H1 (cell line): ENCODE measurements at regions not wholly inside any gene's neighbourhood (a gene's known extent, or its start where the extent isn't known, plus 50 kb on each side); places are given as distances from the start of the nearest gene placed in this dataset.

Experiments
- CTCF ChIA-PET: fragments of 300-600 bp; sonication (Branson Sonifier 250); formaldehyde crosslinking; loops from one replicate; lab custom pipeline; 2021; ENCODE audit not compliant: partially characterized antibody; lab: Charles Lee
- POLR2A ChIA-PET: fragments of 300-600 bp; sonication (Branson Sonifier 250); formaldehyde crosslinking; loops from one replicate; lab custom pipeline; 2021; ENCODE audit warnings: inconsistent platforms; ENCODE audit not compliant: partially characterized antibody; lab: Charles Lee
- DNase-seq, 2 experiments: peaks; one replicate each; pipeline versions ENCODE4 v3.0.0 to v3.0.0-alpha.2; 2010 to 2022; ENCODE audit warnings: low spot score in 2 of 2, low read depth in 1 of 2, mixed read lengths in 1 of 2
- FAIRE-seq: peaks from 2 replicates; lab custom pipeline; 2011; peaks lifted over from hg19 to GRCh38; lab: Jason Lieb, UNC
- H2AFZ ChIP-seq: 2 replicates; pipeline ENCODE4 v1.8.1; 2012; ENCODE audit warnings: low read length, inconsistent platforms
- H2AK5ac ChIP-seq: 2 replicates; pipeline ENCODE4 v1.6.1; 2013; ENCODE audit warnings: low read depth, low read length
- H2BK120ac ChIP-seq: replicated peaks from 2 replicates; pipeline ENCODE3; 2013; ENCODE audit warnings: low read depth, low read length, inconsistent platforms
- H2BK12ac ChIP-seq: 2 replicates; pipeline ENCODE4 v1.6.1; 2013; ENCODE audit warnings: low read depth, low read length
- H2BK15ac ChIP-seq: 2 replicates; pipeline ENCODE4 v1.6.1; 2013; ENCODE audit warnings: low read length
- H2BK20ac ChIP-seq: 2 replicates; pipeline ENCODE4 v1.6.1; 2013; ENCODE audit warnings: low read length
- H2BK5ac ChIP-seq: 2 replicates; pipeline ENCODE4 v1.6.1; 2013; ENCODE audit warnings: low read depth, low read length
- H3K14ac ChIP-seq: 2 replicates; pipeline ENCODE4 v1.6.1; 2013; ENCODE audit warnings: inconsistent platforms; ENCODE audit not compliant: insufficient read length
- H3K18ac ChIP-seq: 2 replicates; pipeline ENCODE4 v1.6.1; 2013; ENCODE audit warnings: low read length; ENCODE audit errors: extremely low read depth
- H3K23ac ChIP-seq: 2 replicates; pipeline ENCODE4 v1.6.1; 2013; ENCODE audit warnings: inconsistent platforms; ENCODE audit not compliant: insufficient read length
- H3K23me2 ChIP-seq: 2 replicates; pipeline ENCODE4 v1.6.1; 2013; ENCODE audit warnings: low read depth, low read length
- H3K27ac ChIP-seq: 2 replicates; pipeline ENCODE4 v1.6.1; 2011; ENCODE audit warnings: low read depth, low read length, inconsistent platforms
- H3K27me3 ChIP-seq, 4 experiments: replicated peaks in 1 of 4; 1 replicate in 1 of 4; 2 replicates in 3 of 4; pipeline versions ENCODE4 v1.6.1 to v1.8.1; 2011 to 2013; ENCODE audit warnings: low read length in 3 of 4, mild to moderate bottlenecking in 3 of 4, inconsistent platforms in 2 of 4, mixed read lengths in 2 of 4, moderate library complexity in 1 of 4; ENCODE audit not compliant: control insufficient read depth in 3 of 4, insufficient read depth in 3 of 4; ENCODE audit errors: extremely low read depth in 1 of 4
- H3K36me3 ChIP-seq, 4 experiments: 2 replicates each; pipeline versions ENCODE4 v1.6.1 to v1.8.1; 2011 to 2013; ENCODE audit warnings: mild to moderate bottlenecking in 4 of 4, low read length in 3 of 4, moderate library complexity in 2 of 4, control low read depth in 1 of 4, inconsistent platforms in 1 of 4; ENCODE audit not compliant: insufficient read depth in 4 of 4, control insufficient read depth in 2 of 4
- H3K4ac ChIP-seq: replicated peaks from 2 replicates; pipeline ENCODE3; 2013; ENCODE audit warnings: low read length, low read depth, mixed read lengths, inconsistent platforms; ENCODE audit not compliant: insufficient read length
- H3K4me1 ChIP-seq, 4 experiments: replicated peaks in 1 of 4; 1 replicate in 1 of 4; 2 replicates in 3 of 4; pipeline versions ENCODE4 v1.6.1 to v1.8.1; 2011 to 2013; ENCODE audit warnings: low read length in 3 of 4, inconsistent platforms in 2 of 4, mixed read lengths in 1 of 4; ENCODE audit not compliant: insufficient read depth in 4 of 4, control insufficient read depth in 3 of 4
- H3K4me2 ChIP-seq, 2 experiments: 2 replicates each; pipeline versions ENCODE4 v1.6.1 to v1.8.1; 2011 to 2013; ENCODE audit warnings: low read depth in 2 of 2, low read length in 2 of 2, control low read depth in 1 of 2, inconsistent platforms in 1 of 2, mild to moderate bottlenecking in 1 of 2; ENCODE audit not compliant: insufficient read depth in 1 of 2
- H3K4me3 ChIP-seq, 4 experiments: fragments of 200-600, 300-600 bp in 1 of 4; sonication (generic), shearing (Covaris generic), sonication (Bioruptor Twin) in 1 of 4; 2 replicates each; pipeline versions ENCODE4 v1.5.1 to v1.8.1; 2011 to 2016; ENCODE audit warnings: low read length in 4 of 4, low read depth in 3 of 4, control low read depth in 2 of 4, inconsistent platforms in 2 of 4, mild to moderate bottlenecking in 2 of 4, mixed read lengths in 1 of 4, moderate library complexity in 1 of 4; ENCODE audit not compliant: insufficient read depth in 2 of 4; ENCODE audit errors: extremely low read depth in 1 of 4
- H3K56ac ChIP-seq: replicated peaks from 2 replicates; pipeline ENCODE3; 2013; ENCODE audit warnings: low read depth, mild to moderate bottlenecking, mixed read lengths, low read length, inconsistent platforms; ENCODE audit not compliant: insufficient read length
- H3K79me1 ChIP-seq: 2 replicates; pipeline ENCODE4 v1.6.1; 2013; ENCODE audit warnings: low read depth, low read length, control low read depth
- H3K79me2 ChIP-seq, 2 experiments: 2 replicates each; pipeline versions ENCODE4 v1.6.1 to v1.8.1; 2012 to 2013; ENCODE audit warnings: low read length in 2 of 2, mild to moderate bottlenecking in 2 of 2, inconsistent platforms in 1 of 2; ENCODE audit not compliant: insufficient read depth in 2 of 2, control insufficient read depth in 1 of 2
- H3K9ac ChIP-seq, 4 experiments: replicated peaks in 1 of 4; 1 replicate in 1 of 4; 2 replicates in 3 of 4; pipeline versions ENCODE4 v1.6.1 to v1.8.1; 2011 to 2013; ENCODE audit warnings: low read depth in 3 of 4, low read length in 3 of 4, control low read depth in 2 of 4, mild to moderate bottlenecking in 2 of 4, moderate library complexity in 2 of 4, inconsistent platforms in 1 of 4; ENCODE audit errors: extremely low read depth in 1 of 4
- H3K9me3 ChIP-seq, 2 experiments: 2 replicates each; pipeline versions ENCODE4 v1.6.1 to v1.8.1; 2012 to 2013; ENCODE audit warnings: mild to moderate bottlenecking in 2 of 2, moderate library complexity in 2 of 2, control low read depth in 1 of 2, inconsistent platforms in 1 of 2, low read depth in 1 of 2, low read length in 1 of 2, mixed read lengths in 1 of 2; ENCODE audit not compliant: insufficient read depth in 2 of 2
- H4K20me1 ChIP-seq, 2 experiments: replicated peaks in 1 of 2; 2 replicates each; pipeline versions ENCODE3 to v1.8.1; 2011 to 2013; ENCODE audit warnings: inconsistent platforms in 2 of 2, low read length in 2 of 2, mild to moderate bottlenecking in 1 of 2; ENCODE audit not compliant: insufficient read depth in 2 of 2, control insufficient read depth in 1 of 2
- H4K5ac ChIP-seq: 2 replicates; pipeline ENCODE4 v1.6.1; 2013; ENCODE audit warnings: low read length, low read depth, mixed read lengths, inconsistent platforms; ENCODE audit not compliant: insufficient read length
- H4K8ac ChIP-seq: 2 replicates; pipeline ENCODE4 v1.8.0; 2013; ENCODE audit warnings: mild to moderate bottlenecking, moderate library complexity, low read length, inconsistent platforms; ENCODE audit not compliant: insufficient read depth; ENCODE audit errors: extremely low read depth
- H4K91ac ChIP-seq: replicated peaks from 2 replicates; pipeline ENCODE3; 2013; ENCODE audit warnings: low read length, mixed read lengths, inconsistent platforms; ENCODE audit not compliant: insufficient read length
- NANOG ChIP-seq: IDR thresholded peaks from 2 replicates; pipeline ENCODE4 v1.6.1; 2011; ENCODE audit warnings: low read length, low read depth, mild to moderate bottlenecking, inconsistent platforms; ENCODE audit not compliant: insufficient read depth, poor library complexity, severe bottlenecking
- WGBS, 2 experiments: shearing (Covaris generic) in 1 of 2; methylation state at CpG; one replicate each; pipeline versions ENCODE4 v1.1.6 to v1.1.7; 2013 to 2015; ENCODE audit warnings: low lambda C conversion rate in 2 of 2, mixed read lengths in 2 of 2, inconsistent platforms in 1 of 2, low coverage in 1 of 2, missing lambda C conversion rate in 1 of 2; ENCODE audit not compliant: insufficient replicate concordance in 2 of 2, insufficient coverage in 1 of 2, insufficient read length in 1 of 2; ENCODE audit errors: extremely low coverage in 1 of 2, missing lambda C conversion rate in 1 of 2; 5-methylcytosine and 5-hydroxymethylcytosine counted together

DNA sequence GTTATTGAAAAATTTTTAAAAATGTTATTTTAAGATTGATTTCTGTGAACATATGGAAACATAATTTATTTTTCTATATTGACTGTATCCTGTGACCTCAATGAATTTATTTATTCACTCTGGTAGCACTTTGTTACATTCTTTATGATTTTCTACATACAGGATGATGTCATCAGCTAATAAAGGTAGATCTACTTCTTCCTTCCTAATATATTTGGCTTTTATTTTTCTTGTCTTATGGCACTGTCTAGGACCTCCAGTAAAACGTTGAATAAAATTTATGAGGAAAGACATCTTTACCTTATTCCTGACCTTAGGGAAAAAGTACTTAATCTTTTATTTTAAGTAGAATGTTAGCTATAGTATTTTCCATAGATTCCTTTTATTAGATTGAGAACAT is 78.8 kb upstream of the MAF start:
- no peak overlapping the region for H3K56ac ChIP-seq
- no peaks in the 10 kb centered on the region for H3K23me2 ChIP-seq
- no peak overlapping the region for H2BK15ac ChIP-seq
- H3K18ac ChIP-seq = no peak overlapping the region
- H3K79me1 ChIP-seq = no peaks in the 10 kb centered on the region
- H3K36me3 ChIP-seq = no peaks in the 10 kb centered on the region
- no peaks in the 10 kb centered on the region for H3K4me1 ChIP-seq
- no peak for FAIRE-seq
- no peak overlapping the region for H3K9ac ChIP-seq
- no peak overlapping the region for H2BK120ac ChIP-seq
- no peak overlapping the region for H3K27ac ChIP-seq
- no peak overlapping the region for H3K4me2 ChIP-seq
- no peak overlapping the region for H2BK20ac ChIP-seq
- no peaks in the 10 kb centered on the region for H3K9me3 ChIP-seq
- no peak overlapping the region for H4K8ac ChIP-seq
- no peak overlapping the region for H2BK5ac ChIP-seq
- POLR2A ChIA-PET = no interaction called here
- CTCF ChIA-PET = no interaction called here
- no peak overlapping the region for H2AK5ac ChIP-seq
- no peak overlapping the region for H2BK12ac ChIP-seq
- no peaks in the 10 kb centered on the region for H4K20me1 ChIP-seq
- H3K4me3 ChIP-seq = no peak overlapping the region
- H4K5ac ChIP-seq = no peak overlapping the region
- H3K27me3 ChIP-seq = no peaks in the 10 kb centered on the region
- H3K14ac ChIP-seq = no peak overlapping the region
- no peak overlapping the region for H4K91ac ChIP-seq
- DNase-seq = no peak
- WGBS, 2 experiments = 83% methylated on average over 1 of the region's 1 CpG; no CpG with 5 or more reads in 1 of the 2 experiments
- H2AFZ ChIP-seq = no peak overlapping the region
- TF ChIP-seq NANOG = no peak
- H3K79me2 ChIP-seq = no peaks in the 10 kb centered on the region
- H3K23ac ChIP-seq = no peak overlapping the region
- H3K4ac ChIP-seq = no peak overlapping the region
